HL-60 (cell line): ENCODE measurements at regions not wholly inside any gene's neighbourhood (a gene's known extent, or its start where the extent isn't known, plus 50 kb on each side); places are given as distances from the start of the nearest gene placed in this dataset.

Source experiments
- DNase-seq, 2 experiments: peaks; one replicate each; pipeline ENCODE4 v3.0.0-alpha.2; 2010 to 2020; ENCODE audit warnings: low read depth in 1 of 2, low spot score in 1 of 2
- H3K27ac ChIP-seq: fragments of 250-450 bp; sonication (Bioruptor Pico); replicated peaks from 2 replicates; pipeline ENCODE4 v1.5.1; 2020; ENCODE audit warnings: mild to moderate bottlenecking, moderate library complexity
- H3K27me3 ChIP-seq: fragments of 250-450 bp; sonication (Bioruptor Pico); 2 replicates; pipeline ENCODE4 v1.5.1; 2021; ENCODE audit warnings: mild to moderate bottlenecking, moderate library complexity; ENCODE audit not compliant: insufficient read depth, poor library complexity, severe bottlenecking
- H3K4me3 ChIP-seq: replicated peaks from 2 replicates; pipeline ENCODE4 v1.5.1; 2011; ENCODE audit warnings: mild to moderate bottlenecking, control low read depth, low read length; ENCODE audit not compliant: insufficient read depth
- GABPA ChIP-seq: IDR thresholded peaks from 2 replicates; pipeline ENCODE4 v1.6.1; 2012; ENCODE audit warnings: low read depth
- POLR2AphosphoS5 ChIP-seq: IDR thresholded peaks from 2 replicates; pipeline ENCODE4 v1.6.1; 2012; ENCODE audit warnings: low read depth
- SPI1 ChIP-seq: IDR thresholded peaks from 2 replicates; pipeline ENCODE4 v1.6.1; 2012; ENCODE audit warnings: low read depth, mild to moderate bottlenecking, borderline replicate concordance
- TF ChIP-seq, protein P1 (sequence below): IDR thresholded peaks from one replicate; pipeline ENCODE4 v1.5.1; 2011; ENCODE audit warnings: low read length, control low read depth, inconsistent platforms; ENCODE audit not compliant: insufficient read depth
- TF ChIP-seq, protein P2 (sequence below): IDR thresholded peaks from 2 replicates; pipeline ENCODE4 v1.6.1; 2012; ENCODE audit warnings: low read depth; ENCODE audit not compliant: insufficient replicate concordance

DNA sequence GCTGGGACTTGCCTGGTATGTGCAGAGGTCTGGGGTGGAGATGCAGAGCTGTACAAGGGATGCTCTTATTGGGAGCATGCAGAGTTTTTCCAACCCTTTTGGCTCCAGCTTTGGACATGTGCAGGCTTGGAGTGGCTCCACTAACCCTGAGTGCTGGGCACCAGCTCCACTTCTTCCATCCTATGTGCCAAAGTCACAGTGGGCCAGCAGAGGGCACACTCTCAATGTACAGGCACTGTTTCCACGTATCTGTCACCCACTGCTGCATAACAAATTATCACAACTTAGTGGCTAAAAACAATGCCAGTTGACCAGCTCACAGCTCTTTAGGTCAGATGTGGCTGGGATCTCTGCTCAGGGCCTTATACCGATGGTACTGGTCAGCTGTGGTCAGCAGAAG is 631.8 kb downstream of the AJAP1 start:
- DNase-seq: no peak
- no peak overlapping the region for H3K27ac ChIP-seq
- no peaks in the 10 kb centered on the region for H3K27me3 ChIP-seq
- no peak overlapping the region for H3K4me3 ChIP-seq
- TF ChIP-seq POLR2AphosphoS5 (no peak), SPI1 (no peak), GABPA (no peak)
- TF ChIP-seq, protein P1, sequence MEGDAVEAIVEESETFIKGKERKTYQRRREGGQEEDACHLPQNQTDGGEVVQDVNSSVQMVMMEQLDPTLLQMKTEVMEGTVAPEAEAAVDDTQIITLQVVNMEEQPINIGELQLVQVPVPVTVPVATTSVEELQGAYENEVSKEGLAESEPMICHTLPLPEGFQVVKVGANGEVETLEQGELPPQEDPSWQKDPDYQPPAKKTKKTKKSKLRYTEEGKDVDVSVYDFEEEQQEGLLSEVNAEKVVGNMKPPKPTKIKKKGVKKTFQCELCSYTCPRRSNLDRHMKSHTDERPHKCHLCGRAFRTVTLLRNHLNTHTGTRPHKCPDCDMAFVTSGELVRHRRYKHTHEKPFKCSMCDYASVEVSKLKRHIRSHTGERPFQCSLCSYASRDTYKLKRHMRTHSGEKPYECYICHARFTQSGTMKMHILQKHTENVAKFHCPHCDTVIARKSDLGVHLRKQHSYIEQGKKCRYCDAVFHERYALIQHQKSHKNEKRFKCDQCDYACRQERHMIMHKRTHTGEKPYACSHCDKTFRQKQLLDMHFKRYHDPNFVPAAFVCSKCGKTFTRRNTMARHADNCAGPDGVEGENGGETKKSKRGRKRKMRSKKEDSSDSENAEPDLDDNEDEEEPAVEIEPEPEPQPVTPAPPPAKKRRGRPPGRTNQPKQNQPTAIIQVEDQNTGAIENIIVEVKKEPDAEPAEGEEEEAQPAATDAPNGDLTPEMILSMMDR: no peak
- TF ChIP-seq, protein P2, sequence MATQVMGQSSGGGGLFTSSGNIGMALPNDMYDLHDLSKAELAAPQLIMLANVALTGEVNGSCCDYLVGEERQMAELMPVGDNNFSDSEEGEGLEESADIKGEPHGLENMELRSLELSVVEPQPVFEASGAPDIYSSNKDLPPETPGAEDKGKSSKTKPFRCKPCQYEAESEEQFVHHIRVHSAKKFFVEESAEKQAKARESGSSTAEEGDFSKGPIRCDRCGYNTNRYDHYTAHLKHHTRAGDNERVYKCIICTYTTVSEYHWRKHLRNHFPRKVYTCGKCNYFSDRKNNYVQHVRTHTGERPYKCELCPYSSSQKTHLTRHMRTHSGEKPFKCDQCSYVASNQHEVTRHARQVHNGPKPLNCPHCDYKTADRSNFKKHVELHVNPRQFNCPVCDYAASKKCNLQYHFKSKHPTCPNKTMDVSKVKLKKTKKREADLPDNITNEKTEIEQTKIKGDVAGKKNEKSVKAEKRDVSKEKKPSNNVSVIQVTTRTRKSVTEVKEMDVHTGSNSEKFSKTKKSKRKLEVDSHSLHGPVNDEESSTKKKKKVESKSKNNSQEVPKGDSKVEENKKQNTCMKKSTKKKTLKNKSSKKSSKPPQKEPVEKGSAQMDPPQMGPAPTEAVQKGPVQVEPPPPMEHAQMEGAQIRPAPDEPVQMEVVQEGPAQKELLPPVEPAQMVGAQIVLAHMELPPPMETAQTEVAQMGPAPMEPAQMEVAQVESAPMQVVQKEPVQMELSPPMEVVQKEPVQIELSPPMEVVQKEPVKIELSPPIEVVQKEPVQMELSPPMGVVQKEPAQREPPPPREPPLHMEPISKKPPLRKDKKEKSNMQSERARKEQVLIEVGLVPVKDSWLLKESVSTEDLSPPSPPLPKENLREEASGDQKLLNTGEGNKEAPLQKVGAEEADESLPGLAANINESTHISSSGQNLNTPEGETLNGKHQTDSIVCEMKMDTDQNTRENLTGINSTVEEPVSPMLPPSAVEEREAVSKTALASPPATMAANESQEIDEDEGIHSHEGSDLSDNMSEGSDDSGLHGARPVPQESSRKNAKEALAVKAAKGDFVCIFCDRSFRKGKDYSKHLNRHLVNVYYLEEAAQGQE: no peak

DNA sequence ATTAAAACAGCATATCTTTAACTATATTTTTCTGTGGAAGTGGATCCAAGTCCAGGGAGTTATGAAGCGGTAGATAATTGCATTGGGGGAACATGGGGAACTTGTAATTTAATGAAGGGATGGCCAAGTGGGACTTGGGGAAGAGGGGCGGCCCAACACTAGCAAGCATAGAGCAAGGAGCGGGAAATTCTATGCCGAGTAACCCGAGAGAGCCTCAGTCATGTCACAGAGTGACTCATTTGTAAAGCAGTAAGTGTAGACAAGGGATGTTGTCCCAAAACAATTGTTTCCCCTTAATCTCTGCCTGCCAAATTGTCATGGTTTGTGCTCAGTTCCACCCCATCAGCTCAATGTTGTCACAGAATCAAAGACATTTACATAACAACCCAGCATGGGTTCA is 620.1 kb downstream of the AJAP1 start:
- no peak for DNase-seq
- Histone ChIP-seq H3K27me3 (no peaks in the 10 kb centered on the region), H3K27ac (no peak overlapping the region), H3K4me3 (no peak overlapping the region)
- TF ChIP-seq, protein P1: no peak
- TF ChIP-seq POLR2AphosphoS5 (no peak), GABPA (no peak), SPI1 (no peak)
- TF ChIP-seq, protein P2: no peak

DNA sequence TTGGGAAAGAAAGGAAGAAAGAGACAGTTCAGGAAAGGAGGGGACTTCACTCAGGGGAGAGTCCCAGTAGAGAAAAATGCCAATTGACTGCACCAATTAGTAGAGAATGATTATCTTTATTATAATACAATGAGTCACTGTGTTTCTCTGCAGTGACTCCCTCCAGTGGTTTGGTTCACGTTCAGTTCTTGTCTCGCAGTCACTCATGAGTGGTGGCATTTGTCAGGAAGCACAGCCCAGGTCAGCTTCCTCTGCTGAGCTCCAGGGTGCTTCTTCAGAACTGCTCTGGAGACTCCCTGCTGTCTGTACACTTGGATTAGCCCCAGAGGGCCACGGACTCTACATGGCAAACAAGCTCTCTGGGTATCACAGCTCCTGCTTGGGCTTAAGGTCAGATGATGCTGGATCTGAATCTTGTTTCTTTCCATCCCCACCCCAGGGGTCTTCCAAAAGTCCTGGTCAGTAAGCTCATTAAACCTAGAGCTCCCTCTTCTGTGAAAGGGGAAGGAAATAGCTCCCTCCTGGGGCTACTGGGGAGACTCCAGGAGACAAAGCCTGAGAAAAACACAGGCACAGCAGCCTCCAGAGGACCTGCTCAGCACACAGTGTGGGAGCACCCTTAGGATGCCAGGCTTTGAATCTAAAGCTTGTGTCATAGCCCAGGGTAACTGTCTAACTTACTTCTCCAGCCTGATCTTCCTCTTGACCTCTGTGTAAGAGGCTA is 619.0 kb downstream of the AJAP1 start:
- Histone ChIP-seq H3K27ac (no peak overlapping the region), H3K4me3 (no peak overlapping the region), H3K27me3 (no peaks in the 10 kb centered on the region)
- no peak for DNase-seq
- no peak for TF ChIP-seq POLR2AphosphoS5
- no peak for TF ChIP-seq SPI1
- TF ChIP-seq GABPA: no peak
- TF ChIP-seq, protein P2: no peak
- TF ChIP-seq, protein P1: no peak
